T-helper 1 cell treated with Interleukin-12 subunit alpha and Interleukin-12 subunit beta and Interleukin-4 antibody, amounts not matched to agents 30 μg/mL and 1 μg/mL, for 36 hours (primary cell): ENCODE measurements at regions not wholly inside any gene's neighbourhood (a gene's known extent, or its start where the extent isn't known, plus 50 kb on each side); places are given as distances from the start of the nearest gene placed in this dataset.

Source experiments
- H3K27ac Mint-ChIP-seq: one replicate; pipeline ENCODE4 v1.8.0; 2021; ENCODE audit warnings: mild to moderate bottlenecking, mixed read lengths
- H3K27me3 Mint-ChIP-seq: one replicate; pipeline ENCODE4 v1.8.0; 2021; ENCODE audit warnings: low read depth, mixed read lengths
- H3K36me3 Mint-ChIP-seq: one replicate; pipeline ENCODE4 v1.8.0; 2021; ENCODE audit warnings: low read depth, mixed read lengths
- H3K4me1 Mint-ChIP-seq: one replicate; pipeline ENCODE4 v1.8.0; 2021; ENCODE audit warnings: low read depth, mixed read lengths
- H3K4me3 Mint-ChIP-seq: one replicate; pipeline ENCODE4 v1.8.0; 2021; ENCODE audit warnings: mild to moderate bottlenecking, moderate library complexity, mixed read lengths
- H3K9me3 Mint-ChIP-seq: one replicate; pipeline ENCODE4 v1.8.0; 2021; ENCODE audit warnings: mixed read lengths

- Mint-ChIP-seq H3K4me3 (no peak overlapping the region), H3K36me3 (no peaks in the 10 kb centered on the region), H3K9me3 (no peaks in the 10 kb centered on the region), H3K27ac (no peak overlapping the region), H3K4me1 (no peaks in the 10 kb centered on the region), H3K27me3 (no peaks in the 10 kb centered on the region)
Observed at GRCh38 chr13:105492216-105492615, 1043.2 kb downstream of the EFNB2 start.

- no peaks in the 10 kb centered on the region for H3K9me3 Mint-ChIP-seq
- no peaks in the 10 kb centered on the region for H3K36me3 Mint-ChIP-seq
- H3K27ac Mint-ChIP-seq = no peak overlapping the region
- no peak overlapping the region for H3K4me3 Mint-ChIP-seq
- no peaks in the 10 kb centered on the region for H3K4me1 Mint-ChIP-seq
- no peaks in the 10 kb centered on the region for H3K27me3 Mint-ChIP-seq
Observed at GRCh38 chr13:105491345-105491744, 1044.1 kb downstream of the EFNB2 start.

- H3K27me3 Mint-ChIP-seq = no peaks in the 10 kb centered on the region
Observed at GRCh38 chr13:105485081-105485480, 1050.4 kb downstream of the EFNB2 start.

GRCh38 chr13:105474983-105475610 lies 1060.4 kb downstream of the EFNB2 start:
- no peak overlapping the region for H3K27ac Mint-ChIP-seq
- no peak overlapping the region for H3K4me3 Mint-ChIP-seq
- no peaks in the 10 kb centered on the region for H3K36me3 Mint-ChIP-seq
- no peaks in the 10 kb centered on the region for H3K9me3 Mint-ChIP-seq
- no peaks in the 10 kb centered on the region for H3K27me3 Mint-ChIP-seq
- H3K4me1 Mint-ChIP-seq = no peaks in the 10 kb centered on the region

More at GRCh38 chr13:105485081-105485480, 1050.4 kb downstream of the EFNB2 start:
- Mint-ChIP-seq H3K4me1 (no peaks in the 10 kb centered on the region), H3K36me3 (no peaks in the 10 kb centered on the region), H3K4me3 (no peak overlapping the region), H3K9me3 (no peaks in the 10 kb centered on the region), H3K27ac (no peak overlapping the region)

GRCh38 chr13:105471673-105472072 lies 1063.8 kb downstream of the EFNB2 start:
- H3K4me1 Mint-ChIP-seq = no peaks in the 10 kb centered on the region
- no peak overlapping the region for H3K27ac Mint-ChIP-seq
- H3K36me3 Mint-ChIP-seq = no peaks in the 10 kb centered on the region
- no peaks in the 10 kb centered on the region for H3K27me3 Mint-ChIP-seq
- H3K4me3 Mint-ChIP-seq = no peak overlapping the region
- H3K9me3 Mint-ChIP-seq = no peaks in the 10 kb centered on the region

GRCh38 chr13:105466376-105466775 lies 1069.1 kb downstream of the EFNB2 start:
- Mint-ChIP-seq H3K36me3 (no peaks in the 10 kb centered on the region), H3K27me3 (no peaks in the 10 kb centered on the region), H3K27ac (no peak overlapping the region), H3K9me3 (no peaks in the 10 kb centered on the region), H3K4me1 (no peaks in the 10 kb centered on the region), H3K4me3 (no peak overlapping the region)

- Mint-ChIP-seq H3K9me3 (no peaks in the 10 kb centered on the region), H3K4me3 (no peak within 1 kb of the TSS), H3K27me3 (no peaks in the 10 kb centered on the region), H3K27ac (no peak within 1 kb of the TSS), H3K4me1 (no peaks in the 10 kb centered on the region), H3K36me3 (no peaks in the 10 kb centered on the region)
Observed at GRCh38 chr13:105465745-105466144, 1069.7 kb downstream of the EFNB2 start, which contains the start of gene DAOA. TSS of gene DAOA (plus strand) at chr13:105466045.

GRCh38 chr13:105465251-105465650 lies 1070.2 kb downstream of the EFNB2 start:
- no peaks in the 10 kb centered on the region for H3K9me3 Mint-ChIP-seq
- no peaks in the 10 kb centered on the region for H3K36me3 Mint-ChIP-seq
- no peaks in the 10 kb centered on the region for H3K4me1 Mint-ChIP-seq
- no peak overlapping the region for H3K4me3 Mint-ChIP-seq
- no peak overlapping the region for H3K27ac Mint-ChIP-seq
- no peaks in the 10 kb centered on the region for H3K27me3 Mint-ChIP-seq

GRCh38 chr13:105464249-105464648 lies 1071.2 kb downstream of the EFNB2 start:
- Mint-ChIP-seq H3K9me3 (no peaks in the 10 kb centered on the region), H3K36me3 (no peaks in the 10 kb centered on the region), H3K27me3 (no peaks in the 10 kb centered on the region), H3K4me3 (no peak overlapping the region), H3K4me1 (no peaks in the 10 kb centered on the region), H3K27ac (no peak overlapping the region)

- Mint-ChIP-seq H3K36me3 (no peaks in the 10 kb centered on the region), H3K4me1 (no peaks in the 10 kb centered on the region), H3K9me3 (no peaks in the 10 kb centered on the region), H3K4me3 (no peak overlapping the region), H3K27me3 (no peaks in the 10 kb centered on the region), H3K27ac (no peak overlapping the region)
Observed at GRCh38 chr13:105463011-105463501, 1072.4 kb downstream of the EFNB2 start.

- Mint-ChIP-seq H3K4me3 (no peak overlapping the region), H3K36me3 (no peaks in the 10 kb centered on the region), H3K27me3 (no peaks in the 10 kb centered on the region), H3K9me3 (no peaks in the 10 kb centered on the region), H3K4me1 (no peaks in the 10 kb centered on the region), H3K27ac (no peak overlapping the region)
Observed at GRCh38 chr13:105462098-105462497, 1073.4 kb downstream of the EFNB2 start.

GRCh38 chr13:105452895-105453294 lies 1082.6 kb downstream of the EFNB2 start:
- Mint-ChIP-seq H3K27ac (no peak overlapping the region), H3K9me3 (no peaks in the 10 kb centered on the region), H3K36me3 (no peaks in the 10 kb centered on the region), H3K4me3 (no peak overlapping the region), H3K4me1 (no peaks in the 10 kb centered on the region), H3K27me3 (no peaks in the 10 kb centered on the region)

- Mint-ChIP-seq H3K4me3 (no peak overlapping the region), H3K36me3 (no peaks in the 10 kb centered on the region), H3K27ac (no peak overlapping the region), H3K27me3 (no peaks in the 10 kb centered on the region), H3K4me1 (no peaks in the 10 kb centered on the region), H3K9me3 (no peaks in the 10 kb centered on the region)
Observed at GRCh38 chr13:105450784-105451183, 1084.7 kb downstream of the EFNB2 start.

- no peaks in the 10 kb centered on the region for H3K27me3 Mint-ChIP-seq
- H3K36me3 Mint-ChIP-seq = no peaks in the 10 kb centered on the region
- H3K27ac Mint-ChIP-seq = no peak overlapping the region
Observed at GRCh38 chr13:105448811-105449210, 1086.7 kb downstream of the EFNB2 start.

GRCh38 chr13:105446197-105446596 lies 1089.3 kb downstream of the EFNB2 start:
- peaks cover 1% of the 10 kb centered on the region for H3K4me1 Mint-ChIP-seq
- H3K27ac Mint-ChIP-seq = no peak overlapping the region
- no peaks in the 10 kb centered on the region for H3K36me3 Mint-ChIP-seq
- H3K4me3 Mint-ChIP-seq = no peak overlapping the region
- no peaks in the 10 kb centered on the region for H3K27me3 Mint-ChIP-seq
- no peaks in the 10 kb centered on the region for H3K9me3 Mint-ChIP-seq

More at GRCh38 chr13:105448811-105449210, 1086.7 kb downstream of the EFNB2 start:
- Mint-ChIP-seq H3K4me3 (no peak overlapping the region), H3K9me3 (no peaks in the 10 kb centered on the region), H3K4me1 (peaks cover 1% of the 10 kb centered on the region)
